ENCODE measurements at regions not wholly inside any gene's neighbourhood (a gene's known extent, or its start where the extent isn't known, plus 50 kb on each side); places are given as distances from the start of the nearest gene placed in this dataset.

- TF ChIP-seq CTCF (conservative IDR thresholded peaks at IDR 0.05 in 1 of 2, IDR thresholded peaks at IDR 0.05 in 1 of 2; ENCODE audit: low read depth in 1 of 2, low read length in 2 of 2) (no peak), EZH2 (IDR thresholded peaks at IDR 0.05; ENCODE audit: low read length, missing control alignments) (no peak)
Measured at GRCh38 chr9:135409286-135410200, 70.0 kb upstream of the PPP1R26 start.
